ENCODE measurements at regions not wholly inside any gene's neighbourhood (a gene's known extent, or its start where the extent isn't known, plus 50 kb on each side); places are given as distances from the start of the nearest gene placed in this dataset.

GRCh38 chrX:99750721-99751120 is 659.4 kb downstream of the PCDH19 start:
- no peak overlapping the region for H3K4me3 Mint-ChIP-seq (ENCODE audit: unreplicated experiment)
- no peaks in the 10 kb centered on the region for H3K9me3 Mint-ChIP-seq (ENCODE audit: unreplicated experiment)
- no peak overlapping the region for H3K27ac Mint-ChIP-seq (ENCODE audit: unreplicated experiment)
- no peaks in the 10 kb centered on the region for H3K27me3 Mint-ChIP-seq (ENCODE audit: unreplicated experiment)
- H3K36me3 Mint-ChIP-seq (ENCODE audit: low read depth, unreplicated experiment) = no peaks in the 10 kb centered on the region
- TF ChIP-seq CTCF (IDR thresholded peaks at IDR 0.05; ENCODE audit: unreplicated experiment) = no peak
- H3K4me1 Mint-ChIP-seq (ENCODE audit: unreplicated experiment) = no peaks in the 10 kb centered on the region
- no peak for DNase-seq (ENCODE audit: low spot score)

- Mint-ChIP-seq H3K36me3 (ENCODE audit: low read depth, unreplicated experiment) (no peaks in the 10 kb centered on the region), H3K9me3 (ENCODE audit: unreplicated experiment) (no peaks in the 10 kb centered on the region), H3K4me1 (ENCODE audit: unreplicated experiment) (no peaks in the 10 kb centered on the region), H3K27me3 (ENCODE audit: unreplicated experiment) (peaks cover 1% of the 10 kb centered on the region), H3K27ac (ENCODE audit: unreplicated experiment) (no peak overlapping the region), H3K4me3 (ENCODE audit: unreplicated experiment) (no peak overlapping the region)
- no peak for DNase-seq (ENCODE audit: low spot score)
- no peak for TF ChIP-seq CTCF (IDR thresholded peaks at IDR 0.05; ENCODE audit: unreplicated experiment)
These were observed 688.0 kb downstream of the PCDH19 start for GRCh38 chrX:99722094-99722493.

- TF ChIP-seq CTCF (IDR thresholded peaks at IDR 0.05; ENCODE audit: unreplicated experiment) = no peak
- H3K27ac Mint-ChIP-seq (ENCODE audit: unreplicated experiment) = no peak overlapping the region
- H3K9me3 Mint-ChIP-seq (ENCODE audit: unreplicated experiment) = no peaks in the 10 kb centered on the region
- no peaks in the 10 kb centered on the region for H3K4me1 Mint-ChIP-seq (ENCODE audit: unreplicated experiment)
- H3K4me3 Mint-ChIP-seq (ENCODE audit: unreplicated experiment) = no peak overlapping the region
- DNase-seq (ENCODE audit: low spot score) = no peak
- H3K36me3 Mint-ChIP-seq (ENCODE audit: low read depth, unreplicated experiment) = no peaks in the 10 kb centered on the region
- H3K27me3 Mint-ChIP-seq (ENCODE audit: unreplicated experiment) = peaks cover 1% of the 10 kb centered on the region
These were observed 690.9 kb downstream of the PCDH19 start for GRCh38 chrX:99719140-99719539.

- no peak for DNase-seq (ENCODE audit: low spot score)
- Mint-ChIP-seq H3K27me3 (ENCODE audit: unreplicated experiment) (peaks cover 1% of the 10 kb centered on the region), H3K4me1 (ENCODE audit: unreplicated experiment) (no peaks in the 10 kb centered on the region), H3K36me3 (ENCODE audit: low read depth, unreplicated experiment) (no peaks in the 10 kb centered on the region), H3K4me3 (ENCODE audit: unreplicated experiment) (no peak overlapping the region), H3K9me3 (ENCODE audit: unreplicated experiment) (no peaks in the 10 kb centered on the region), H3K27ac (ENCODE audit: unreplicated experiment) (no peak overlapping the region)
- TF ChIP-seq CTCF (IDR thresholded peaks at IDR 0.05; ENCODE audit: unreplicated experiment) = no peak
These were observed 692.4 kb downstream of the PCDH19 start for GRCh38 chrX:99717716-99718115.

- H3K36me3 Mint-ChIP-seq (ENCODE audit: low read depth, unreplicated experiment) = no peaks in the 10 kb centered on the region
- H3K4me3 Mint-ChIP-seq (ENCODE audit: unreplicated experiment) = no peak overlapping the region
- H3K27ac Mint-ChIP-seq (ENCODE audit: unreplicated experiment) = no peak overlapping the region
- no peaks in the 10 kb centered on the region for H3K9me3 Mint-ChIP-seq (ENCODE audit: unreplicated experiment)
- no peaks in the 10 kb centered on the region for H3K27me3 Mint-ChIP-seq (ENCODE audit: unreplicated experiment)
- H3K4me1 Mint-ChIP-seq (ENCODE audit: unreplicated experiment) = no peaks in the 10 kb centered on the region
- no peak for DNase-seq (ENCODE audit: low spot score)
- no peak for TF ChIP-seq CTCF (IDR thresholded peaks at IDR 0.05; ENCODE audit: unreplicated experiment)
These were observed 704.4 kb downstream of the PCDH19 start for GRCh38 chrX:99705701-99706100.

Data from endothelial cell (in vitro differentiated cells).